Ovary (tissue), 7 donors: ENCODE measurements at regions not wholly inside any gene's neighbourhood (a gene's known extent, or its start where the extent isn't known, plus 50 kb on each side); places are given as distances from the start of the nearest gene placed in this dataset.

Experiments
- DNase-seq, 5 donors: peaks; one replicate each; pipeline ENCODE4 v3.0.0-alpha.2; 2019 to 2020
- H3K27ac ChIP-seq, 2 donors: fragments of 200-600 bp; one replicate each; pipeline versions ENCODE4 v1.5.1 to v1.8.0; 2019 to 2022
- H3K27me3 ChIP-seq: fragments of 200-600 bp; one replicate; pipeline ENCODE4 v1.8.0; 2022
- H3K36me3 ChIP-seq: fragments of 200-600 bp; sonication (generic); one replicate; pipeline ENCODE4 v1.5.1; 2019
- H3K4me1 ChIP-seq: one replicate; pipeline ENCODE4 v1.8.1; 2013; ENCODE audit warnings: mild to moderate bottlenecking, moderate library complexity; ENCODE audit not compliant: insufficient read depth
- H3K4me3 ChIP-seq: fragments of 200-600 bp; sonication (generic); one replicate; pipeline ENCODE4 v1.5.1; 2017
- H3K9me3 ChIP-seq, 2 donors: fragments of 200-600 bp in 1 of 2; sonication (generic) in 1 of 2; one replicate each; pipeline versions ENCODE4 v1.5.1 to v1.8.1; 2013 to 2019; ENCODE audit warnings: mild to moderate bottlenecking in 1 of 2, moderate library complexity in 1 of 2
- EP300 ChIP-seq: sonication (generic); formaldehyde crosslinking; IDR thresholded peaks from one replicate; pipeline ENCODE4 v1.6.1; 2017; ENCODE audit warnings: antibody characterized with exemption
- POLR2A ChIP-seq: fragments of 450-650 bp; IDR thresholded peaks from one replicate; pipeline ENCODE4 v1.6.1; 2017; ENCODE audit warnings: antibody characterized with exemption, mild to moderate bottlenecking, moderate library complexity
- WGBS, 3 donors: extraction: QIAGEN DNeasy Blood & Tissue Kit in 1 of 3; methylation state at CpG; one replicate each; pipeline versions ENCODE4 v1.1.5 to v1.1.7; 2013 to 2017; 5-methylcytosine and 5-hydroxymethylcytosine counted together
- intact Hi-C, 4 donors: fragments of 100-400 bp; cut with DNase I; formaldehyde crosslinking; loops; one replicate each; pipeline versions ENCODE4 v1.11.0 to v1.15.1; 2022 to 2023
- TF ChIP-seq, protein P1 (sequence below), 3 donors: fragments of 450-650 bp in 2 of 3; fragments of 200-600 bp in 1 of 3; IDR thresholded peaks; one replicate each; pipeline versions ENCODE4 v1.5.1 to v1.8.0; 2016 to 2022; ENCODE audit warnings: antibody characterized with exemption in 3 of 3, mild to moderate bottlenecking in 1 of 3
- donor health status: DM: no; HTN: no; CAD: no; lungs with moderate emphysema.
- donor health status: DM: no; HTN: no; CAD: no.
- donor health status: Bipolar disorder and iron deficiency.
- donor health status: DM: no; HTN: no; CAD: no.
- donor health status: DM: yes; HTN: yes; CAD: no.

DNA sequence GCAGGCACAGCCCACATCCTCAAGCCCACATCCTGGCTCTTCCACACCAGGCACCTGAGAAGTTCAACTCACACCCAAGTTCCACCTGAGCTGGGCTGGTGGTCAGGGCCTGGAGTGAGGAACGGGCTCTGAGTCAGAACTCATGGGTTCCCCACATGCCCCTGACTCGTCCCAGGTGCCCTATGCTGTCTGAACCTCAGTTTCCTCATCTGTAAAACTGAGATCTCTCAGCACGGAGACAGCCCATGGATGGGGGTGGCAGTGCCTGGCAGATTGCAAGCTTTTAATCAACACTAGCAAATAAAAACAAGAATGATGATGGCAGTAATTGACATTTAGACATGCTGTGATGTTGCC, 307.8 kb downstream of the NDUFA10 start:
- peak in 1 of 5 donors; percentile 13 for DNase-seq
- H3K9me3 ChIP-seq = no peaks in the 10 kb centered on the region
- H3K36me3 ChIP-seq = no peaks in the 10 kb centered on the region
- H3K27me3 ChIP-seq = no peaks in the 10 kb centered on the region
- H3K27ac ChIP-seq = no peak overlapping the region
- no peaks in the 10 kb centered on the region for H3K4me1 ChIP-seq
- no peak overlapping the region for H3K4me3 ChIP-seq
- intact Hi-C loops = no loop called here
- TF ChIP-seq, protein P1, sequence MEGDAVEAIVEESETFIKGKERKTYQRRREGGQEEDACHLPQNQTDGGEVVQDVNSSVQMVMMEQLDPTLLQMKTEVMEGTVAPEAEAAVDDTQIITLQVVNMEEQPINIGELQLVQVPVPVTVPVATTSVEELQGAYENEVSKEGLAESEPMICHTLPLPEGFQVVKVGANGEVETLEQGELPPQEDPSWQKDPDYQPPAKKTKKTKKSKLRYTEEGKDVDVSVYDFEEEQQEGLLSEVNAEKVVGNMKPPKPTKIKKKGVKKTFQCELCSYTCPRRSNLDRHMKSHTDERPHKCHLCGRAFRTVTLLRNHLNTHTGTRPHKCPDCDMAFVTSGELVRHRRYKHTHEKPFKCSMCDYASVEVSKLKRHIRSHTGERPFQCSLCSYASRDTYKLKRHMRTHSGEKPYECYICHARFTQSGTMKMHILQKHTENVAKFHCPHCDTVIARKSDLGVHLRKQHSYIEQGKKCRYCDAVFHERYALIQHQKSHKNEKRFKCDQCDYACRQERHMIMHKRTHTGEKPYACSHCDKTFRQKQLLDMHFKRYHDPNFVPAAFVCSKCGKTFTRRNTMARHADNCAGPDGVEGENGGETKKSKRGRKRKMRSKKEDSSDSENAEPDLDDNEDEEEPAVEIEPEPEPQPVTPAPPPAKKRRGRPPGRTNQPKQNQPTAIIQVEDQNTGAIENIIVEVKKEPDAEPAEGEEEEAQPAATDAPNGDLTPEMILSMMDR (IDR thresholded peaks at IDR 0.05) = no peak
- TF ChIP-seq POLR2A (no peak), EP300 (no peak)
- WGBS, 3 donors = 92 to 98% (median 95%) methylated on average over 3 of the region's 3 CpGs

DNA sequence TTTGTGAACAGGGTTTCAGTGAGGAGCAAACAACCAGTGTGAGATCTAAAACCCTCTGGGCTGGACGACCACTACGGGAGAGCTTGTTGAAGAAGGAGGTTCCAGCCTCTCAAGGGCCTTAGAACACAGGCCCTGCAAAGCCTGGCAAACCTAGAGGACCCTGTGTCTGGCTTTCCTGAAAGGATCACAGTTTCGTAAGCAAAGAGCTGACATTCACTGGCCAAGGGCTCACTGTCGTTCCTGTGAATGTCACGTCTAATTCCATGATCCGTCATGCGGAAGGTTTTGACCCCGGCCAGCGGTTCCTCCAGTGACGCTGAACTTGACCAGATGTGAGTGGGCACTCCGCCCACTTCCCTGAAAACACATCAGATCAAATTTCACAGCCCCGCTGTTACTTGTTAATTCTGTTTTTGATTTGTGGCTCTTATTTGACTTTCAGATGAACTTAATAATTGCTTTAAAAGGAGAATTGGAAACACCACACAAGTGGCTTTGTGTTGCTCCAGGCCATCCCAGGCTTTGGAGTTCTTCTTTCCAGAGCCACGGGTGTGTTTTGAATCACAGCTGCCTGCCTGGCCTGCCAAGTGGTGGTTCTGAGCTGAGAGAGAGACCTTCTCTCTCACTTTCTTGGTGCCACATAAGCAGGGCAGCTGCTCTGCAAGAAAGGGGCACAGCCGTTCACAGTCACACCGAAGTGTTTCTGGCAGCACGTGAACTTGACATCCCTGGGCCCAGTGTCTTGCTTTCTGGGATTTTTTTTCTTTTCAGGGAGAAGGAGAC, 308.4 kb downstream of the NDUFA10 start:
- Histone ChIP-seq H3K9me3 (no peaks in the 10 kb centered on the region), H3K4me1 (no peaks in the 10 kb centered on the region), H3K27me3 (no peaks in the 10 kb centered on the region), H3K4me3 (no peak overlapping the region), H3K27ac (no peak overlapping the region), H3K36me3 (no peaks in the 10 kb centered on the region)
- TF ChIP-seq EP300 (no peak), POLR2A (no peak)
- TF ChIP-seq, protein P1 (IDR thresholded peaks at IDR 0.05) = no peak
- intact Hi-C loops = no loop called here
- WGBS, 3 donors = 34 to 50% (median 42%) methylated on average over 16 of the region's 16 CpGs
- peak in 1 of 5 donors; percentile 41 for DNase-seq

DNA sequence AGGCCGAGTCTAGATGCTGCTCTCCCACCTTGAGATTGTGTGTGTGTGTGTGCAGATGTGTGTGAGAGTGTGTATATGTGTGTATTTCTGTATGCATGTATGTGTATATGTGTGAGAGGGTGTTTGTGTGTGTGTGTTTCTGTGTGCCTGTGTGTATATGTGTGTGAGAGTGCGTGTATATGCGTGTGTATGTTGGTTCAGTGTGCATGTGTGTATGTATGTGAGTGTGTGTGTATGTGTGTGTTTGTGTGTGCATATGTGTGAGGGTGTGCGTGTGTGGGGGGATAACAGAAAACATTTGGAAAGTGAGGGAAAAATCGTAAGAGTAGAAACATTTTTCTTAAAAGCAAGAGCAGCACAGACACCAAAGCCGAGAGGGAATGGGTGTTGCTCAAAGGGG, 309.1 kb downstream of the NDUFA10 start:
- H3K27ac ChIP-seq = no peak overlapping the region
- H3K27me3 ChIP-seq = no peaks in the 10 kb centered on the region
- TF ChIP-seq, protein P1 (IDR thresholded peaks at IDR 0.05) = no peak
- TF ChIP-seq EP300 = no peak
- no peak for TF ChIP-seq POLR2A
- intact Hi-C loops = no loop called here
- no peaks in the 10 kb centered on the region for H3K4me1 ChIP-seq
- H3K36me3 ChIP-seq = no peaks in the 10 kb centered on the region
- 93 to 97% (median 94%) methylated on average over 6 of the region's 6 CpGs for WGBS, 3 donors
- H3K9me3 ChIP-seq = no peaks in the 10 kb centered on the region
- DNase-seq = no peak
- H3K4me3 ChIP-seq = no peak overlapping the region

DNA sequence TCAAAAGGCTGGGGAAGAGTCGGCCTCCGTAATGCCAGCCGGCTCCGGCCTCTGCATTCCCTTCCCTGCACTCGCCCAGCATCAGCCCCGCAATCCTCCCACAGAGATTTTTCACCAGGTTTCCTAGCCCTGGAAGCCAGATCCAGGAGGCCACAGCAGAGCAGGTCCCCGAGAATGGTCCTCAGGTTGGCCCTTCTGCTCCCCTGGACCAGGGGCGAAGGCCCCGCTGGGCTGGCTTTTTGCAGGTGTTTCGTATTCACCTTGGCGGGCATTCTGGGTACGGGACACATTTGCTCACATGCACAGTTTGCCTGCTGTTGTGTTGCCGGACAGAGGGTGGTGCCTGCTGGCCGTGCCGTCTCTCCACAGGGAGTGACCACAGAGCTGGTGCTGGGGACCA, 309.5 kb downstream of the NDUFA10 start:
- DNase-seq = peak in 1 of 5 donors; percentile 16

More for the DNA sequence above, 309.5 kb downstream of the NDUFA10 start:
- Histone ChIP-seq H3K9me3 (no peaks in the 10 kb centered on the region), H3K4me1 (no peaks in the 10 kb centered on the region), H3K4me3 (no peak overlapping the region), H3K36me3 (no peaks in the 10 kb centered on the region), H3K27ac (no peak overlapping the region), H3K27me3 (no peaks in the 10 kb centered on the region)
- intact Hi-C loops = no loop called here
- 89 to 98% (median 97%) methylated on average over 15 of the region's 15 CpGs for WGBS, 3 donors
- TF ChIP-seq, protein P1 (IDR thresholded peaks at IDR 0.05) = no peak
- TF ChIP-seq POLR2A = no peak
- no peak for TF ChIP-seq EP300
